Inflammatory macrophage treated with lipopolysaccharide for 1 hour (primary cell): ENCODE measurements at regions not wholly inside any gene's neighbourhood (a gene's known extent, or its start where the extent isn't known, plus 50 kb on each side); places are given as distances from the start of the nearest gene placed in this dataset.
"Not testable (repeated sequence)": the region's sequence is repeated elsewhere in the genome, so short reads cannot be mapped to it uniquely, and the experiment has no call there.

ENCODE experiments used
- DNase-seq, 2 donors: peaks; one replicate each; pipeline ENCODE4 v3.0.0-alpha.2; 2020 to 2022

- DNase-seq = no peak
These were observed 348.4 kb upstream of the FTMT start for GRCh38 chr5:121503111-121503840.

DNA sequence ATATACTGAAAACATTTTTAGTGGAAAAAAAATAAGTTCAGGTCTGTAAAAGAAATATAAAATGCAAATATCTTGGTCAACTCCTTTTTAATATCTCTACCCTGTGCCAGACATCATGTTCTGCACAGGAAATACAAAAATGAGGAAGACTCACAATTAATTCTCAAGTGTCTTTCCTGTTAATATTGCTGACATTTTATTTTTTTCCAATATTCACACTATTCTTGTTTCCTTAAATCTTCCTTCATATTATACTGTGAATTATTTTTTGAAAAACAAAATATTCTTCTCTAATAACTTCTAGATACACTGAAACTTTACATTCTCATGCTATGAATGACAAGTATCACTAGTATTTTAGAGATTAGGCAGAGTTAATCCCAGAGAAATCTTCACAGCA lies 334.7 kb upstream of the FTMT start:
- no peak for DNase-seq

GRCh38 chr5:121525706-121526105 lies 326.0 kb upstream of the FTMT start:
- no peak for DNase-seq

- DNase-seq = no peak
These were observed 324.8 kb upstream of the FTMT start for GRCh38 chr5:121526908-121527307.

DNA sequence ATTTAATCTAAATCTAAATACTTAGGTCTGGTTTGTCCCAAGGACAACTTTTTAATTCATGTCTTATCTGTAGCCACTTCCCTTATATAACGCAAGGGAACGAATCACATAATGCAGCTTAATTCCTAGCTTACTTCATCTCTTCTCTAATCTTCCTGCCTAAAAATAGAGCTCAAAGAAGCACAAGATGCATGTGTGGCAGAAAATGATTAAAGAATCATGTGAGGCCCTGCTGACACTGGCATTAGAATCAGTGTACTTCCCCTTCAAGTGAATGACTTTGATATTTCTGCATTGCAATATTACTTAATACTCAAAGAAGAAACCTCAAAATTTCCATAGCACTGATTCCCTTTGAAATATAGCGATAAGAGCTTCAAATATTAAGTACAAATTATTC lies 317.9 kb upstream of the FTMT start:
- peak in 1 of 2 donors; percentile 53 for DNase-seq

- DNase-seq = no peak
These were observed 300.7 kb upstream of the FTMT start for GRCh38 chr5:121550989-121551388.

GRCh38 chr5:121559832-121560231 lies 291.9 kb upstream of the FTMT start:
- no peak for DNase-seq

DNA sequence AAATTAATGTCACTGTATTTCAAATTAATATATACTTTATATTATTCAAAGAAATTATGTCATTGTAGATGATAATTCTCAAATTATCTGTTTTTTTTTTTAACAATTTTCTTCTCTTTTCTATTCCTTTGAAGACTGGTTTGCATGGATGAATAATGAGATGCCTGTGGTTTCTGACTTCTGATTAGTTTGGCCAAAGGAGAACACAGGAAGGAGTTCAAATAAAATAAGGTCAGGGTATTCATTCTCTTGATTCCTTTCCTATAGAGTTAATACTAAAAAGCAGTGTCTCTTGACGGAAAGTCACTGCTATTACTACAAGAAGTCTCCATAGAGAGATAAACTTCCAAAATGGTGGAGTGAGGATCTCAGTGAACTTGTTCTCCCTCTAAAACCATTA lies 279.6 kb upstream of the FTMT start:
- no peak for DNase-seq

- DNase-seq = no peak
These were observed 277.8 kb upstream of the FTMT start for GRCh38 chr5:121573721-121574382.

- no peak for DNase-seq
These were observed 270.1 kb upstream of the FTMT start for GRCh38 chr5:121581588-121581987.

- DNase-seq = no peak
These were observed 254.8 kb upstream of the FTMT start for GRCh38 chr5:121596882-121597281.

DNA sequence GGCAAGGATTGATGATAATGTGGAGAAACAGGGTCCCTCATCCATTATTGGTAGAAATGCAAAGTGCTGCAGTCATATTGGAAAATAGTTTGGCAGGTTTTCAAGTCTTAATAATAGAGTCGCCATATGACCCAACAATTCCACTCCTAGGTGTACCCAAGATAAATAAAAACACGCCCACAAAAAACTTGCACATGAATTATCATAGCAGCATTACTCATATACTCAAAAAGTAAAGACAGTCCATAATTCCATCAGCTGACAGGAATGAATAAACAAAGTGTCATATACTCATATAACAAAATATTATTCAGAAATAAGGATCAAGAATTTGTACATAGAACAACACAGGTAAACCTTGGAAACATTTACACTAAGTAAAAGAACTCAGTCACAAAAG lies 242.9 kb upstream of the FTMT start:
- no peak for DNase-seq

GRCh38 chr5:121624035-121624434 lies 227.6 kb upstream of the FTMT start:
- no peak for DNase-seq

- DNase-seq = no peak
These were observed 222.9 kb upstream of the FTMT start for GRCh38 chr5:121628783-121629182.

GRCh38 chr5:121630402-121630801 lies 221.3 kb upstream of the FTMT start:
- DNase-seq = no peak

DNA sequence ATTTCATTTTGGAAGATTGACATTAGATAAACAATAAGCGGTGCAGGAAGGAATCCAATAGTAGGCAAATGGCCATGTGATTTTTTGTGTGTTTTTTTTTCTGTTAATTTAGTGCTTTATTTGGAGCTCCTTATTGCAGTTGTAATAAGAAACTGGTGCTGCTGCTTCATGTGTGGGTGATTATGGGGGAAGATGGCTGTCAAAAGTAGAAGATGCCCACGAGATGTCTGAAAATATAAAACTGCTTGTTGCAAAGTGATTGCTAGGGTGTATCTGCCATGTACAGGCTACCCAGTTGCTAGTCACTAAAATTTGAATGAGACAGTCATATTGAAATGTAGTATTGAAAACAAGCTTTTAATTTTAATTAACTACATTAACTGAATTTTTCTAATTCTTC lies 216.7 kb upstream of the FTMT start:
- no peak for DNase-seq

- DNase-seq = no peak
These were observed 213.6 kb upstream of the FTMT start for GRCh38 chr5:121638126-121638525.

DNA sequence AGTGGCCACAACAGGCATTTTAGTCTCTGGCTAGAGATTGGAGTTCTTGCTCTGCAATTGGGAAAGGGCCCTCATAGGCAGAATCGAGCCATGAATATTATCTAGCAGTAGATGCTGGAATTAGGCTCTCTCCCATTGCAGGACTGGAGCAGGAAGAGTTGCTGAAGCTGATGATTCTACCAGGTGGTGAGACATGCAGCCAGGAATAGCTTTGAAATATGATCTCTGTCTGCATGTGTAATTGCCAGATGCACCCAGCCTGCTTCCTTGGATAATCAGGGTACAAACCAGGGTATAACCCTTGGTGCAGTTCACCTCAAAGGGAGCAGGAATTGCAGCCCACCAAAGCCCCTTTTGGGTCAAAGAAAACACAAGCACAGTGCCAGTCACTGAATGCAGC lies 211.4 kb upstream of the FTMT start:
- no peak for DNase-seq

- no peak for DNase-seq
These were observed 193.5 kb upstream of the FTMT start for GRCh38 chr5:121658221-121658620.

DNA sequence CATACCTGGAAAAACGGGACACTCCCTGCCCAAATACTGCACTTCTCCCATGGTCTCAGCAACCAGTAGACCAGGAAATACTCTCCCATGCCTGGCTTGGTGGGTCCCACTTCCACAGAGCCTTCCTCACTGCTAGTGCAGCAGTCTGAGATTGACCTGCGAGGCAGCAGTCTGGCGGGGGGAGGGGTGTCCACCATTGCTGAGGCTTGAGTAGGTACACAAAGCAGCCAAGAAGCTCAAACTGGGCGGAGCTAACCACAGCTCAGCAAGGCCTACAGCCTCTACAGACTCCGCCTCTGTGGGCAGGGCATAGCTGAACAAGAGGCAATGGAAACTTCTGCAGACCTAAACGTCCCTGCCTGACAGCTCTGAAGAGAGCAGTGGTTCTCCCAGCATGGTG lies 191.5 kb upstream of the FTMT start:
- DNase-seq = no peak

DNA sequence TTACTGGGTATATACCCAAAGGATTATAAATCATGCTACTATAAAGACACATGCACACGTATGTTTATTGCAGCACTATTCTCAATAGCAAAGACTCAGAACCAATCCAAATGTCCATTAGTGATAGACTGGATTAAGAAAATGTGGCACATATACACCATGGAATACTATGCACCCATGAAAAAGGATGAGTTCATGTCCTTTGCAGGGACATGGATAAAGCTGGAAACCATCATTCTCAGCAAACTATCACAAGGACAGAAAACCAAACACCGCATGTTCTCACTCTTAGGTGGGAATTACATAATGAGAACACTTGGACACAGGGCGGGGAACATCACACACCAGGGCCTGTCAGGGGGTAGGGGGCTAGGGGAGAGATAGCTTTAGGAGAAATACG lies 186.1 kb upstream of the FTMT start:
- not testable (repeated sequence) for DNase-seq

DNA sequence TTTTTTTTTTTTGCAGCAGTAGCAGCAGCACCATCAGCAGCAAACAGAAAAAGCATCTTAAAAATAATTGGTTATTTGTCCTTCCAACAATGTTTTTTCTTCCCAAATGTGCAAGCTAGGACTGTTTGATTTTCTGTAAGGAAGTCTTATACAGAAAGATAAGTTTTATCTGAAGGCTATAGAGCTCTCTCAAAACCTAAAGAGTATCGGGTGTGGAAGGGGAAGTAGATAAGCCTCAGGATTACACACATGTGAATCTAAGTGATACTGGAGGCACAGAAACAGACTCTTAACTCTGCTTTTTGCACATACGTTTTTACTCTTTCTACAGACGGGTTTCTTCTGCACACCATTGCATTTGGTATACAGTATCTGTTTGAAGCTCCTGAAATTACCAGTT lies 184.4 kb upstream of the FTMT start:
- no peak for DNase-seq

- DNase-seq = no peak
These were observed 183.0 kb upstream of the FTMT start for GRCh38 chr5:121668635-121669034.

GRCh38 chr5:121671624-121672023 lies 180.1 kb upstream of the FTMT start:
- DNase-seq = no peak

DNA sequence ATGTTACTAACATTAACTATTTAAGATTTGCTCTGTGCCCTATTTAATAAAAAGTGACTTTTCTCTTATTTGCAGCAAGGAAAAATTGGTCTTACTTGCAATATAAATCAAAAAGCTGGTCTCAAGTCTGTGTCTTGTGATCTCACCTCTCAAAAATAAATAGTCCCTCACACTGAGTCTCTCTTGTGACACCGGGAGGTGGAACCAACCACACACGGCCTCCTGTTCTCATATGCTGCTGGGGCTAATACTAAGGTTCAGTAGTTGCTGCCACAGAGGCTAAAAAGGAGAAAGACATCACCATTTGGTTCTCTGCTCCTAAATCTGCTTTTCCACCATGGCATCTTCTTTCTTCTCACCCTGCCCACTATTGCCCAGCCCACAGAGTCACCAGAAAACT lies 175.8 kb upstream of the FTMT start:
- no peak for DNase-seq
